Upper lobe of left lung (tissue), 6 donors: ENCODE measurements at regions not wholly inside any gene's neighbourhood (a gene's known extent, or its start where the extent isn't known, plus 50 kb on each side); places are given as distances from the start of the nearest gene placed in this dataset.

ENCODE experiments used
- ATAC-seq, 2 donors: fragments of 200-7000 bp; cut with Tn5 transposase; one replicate each; pipeline ENCODE4 v1.9.1; 2022; ENCODE audit warnings: mild to moderate bottlenecking in 2 of 2, moderate library complexity in 2 of 2; ENCODE audit not compliant: low FRiP score in 2 of 2
- DNase-seq, 2 donors: peaks; one replicate each; pipeline ENCODE4 v3.0.0-alpha.2; 2019 to 2020
- H3K27ac ChIP-seq, 4 donors: fragments of 200-600 bp; sonication (generic); one replicate each; pipeline ENCODE4 v1.5.1; 2016 to 2019
- H3K27me3 ChIP-seq, 4 donors: fragments of 200-600 bp; sonication (generic); one replicate each; pipeline ENCODE4 v1.5.1; 2017 to 2019
- H3K36me3 ChIP-seq, 4 donors: fragments of 200-600 bp; sonication (generic); one replicate each; pipeline ENCODE4 v1.5.1; 2016 to 2019
- H3K4me1 ChIP-seq, 4 donors: fragments of 200-600 bp; sonication (generic); one replicate each; pipeline ENCODE4 v1.5.1; 2018 to 2019
- H3K4me3 ChIP-seq, 4 donors: fragments of 200-600 bp; sonication (generic); one replicate each; pipeline ENCODE4 v1.5.1; 2017 to 2019; ENCODE audit warnings: mild to moderate bottlenecking in 2 of 4, moderate library complexity in 1 of 4
- H3K9me3 ChIP-seq, 4 donors: fragments of 200-600 bp; sonication (generic); one replicate each; pipeline ENCODE4 v1.5.1; 2018 to 2019
- CTCF ChIP-seq, 6 experiments: fragments of 450-650 bp in 4 of 6; fragments of 200-600 bp in 2 of 6; sonication (generic) in 2 of 6; IDR thresholded peaks; one replicate each; pipeline ENCODE4 v1.5.1; 2016 to 2019; ENCODE audit warnings: antibody characterized with exemption in 6 of 6
- EP300 ChIP-seq, 4 donors: sonication (generic); formaldehyde crosslinking; IDR thresholded peaks; one replicate each; pipeline ENCODE4 v1.5.1; 2017; ENCODE audit warnings: antibody characterized with exemption in 4 of 4, control low read depth in 2 of 4
- POLR2A ChIP-seq, 4 donors: fragments of 450-650 bp; IDR thresholded peaks; one replicate each; pipeline ENCODE4 v1.5.1; 2016 to 2017; ENCODE audit warnings: antibody characterized with exemption in 4 of 4, mild to moderate bottlenecking in 2 of 4
- POLR2AphosphoS5 ChIP-seq, 2 donors: sonication (generic); formaldehyde crosslinking; IDR thresholded peaks; one replicate each; pipeline ENCODE4 v1.5.1; 2017; ENCODE audit warnings: antibody characterized with exemption in 2 of 2
- WGBS, 2 donors: methylation state at CpG; one replicate each; pipeline ENCODE4 v1.1.5; 2017 to 2018; 5-methylcytosine and 5-hydroxymethylcytosine counted together
- donor health status: DM: no; HTN: no; CAD: no; lungs with moderate emphysema.
- donor health status: DM: no; HTN: yes; CAD: no; lungs with severe emphysema.

GRCh38 chr7:20532890-20533289 is 82.6 kb upstream of the ABCB5 start:
- Histone ChIP-seq H3K4me3 (no peak overlapping the region), H3K9me3 (peaks cover 0 to 4% (median 0%) of the 10 kb centered on the region in 4 donors), H3K4me1 (no peaks in the 10 kb centered on the region), H3K27ac (no peak overlapping the region), H3K27me3 (no peaks in the 10 kb centered on the region), H3K36me3 (no peaks in the 10 kb centered on the region)
- WGBS, 2 donors = 81 to 83% methylated on average over 5 of the region's 5 CpGs
- no peak for TF ChIP-seq CTCF (IDR thresholded peaks at IDR 0.05)
- TF ChIP-seq EP300 (IDR thresholded peaks at IDR 0.05) = no peak
- TF ChIP-seq POLR2A (IDR thresholded peaks at IDR 0.05) = no peak
- DNase-seq (no peak), ATAC-seq (no peak)

GRCh38 chr7:20534543-20534942 is 80.9 kb upstream of the ABCB5 start:
- H3K27me3 ChIP-seq = no peaks in the 10 kb centered on the region
- H3K4me3 ChIP-seq = no peak overlapping the region
- DNase-seq = no peak
- ATAC-seq = no peak
- H3K4me1 ChIP-seq = no peaks in the 10 kb centered on the region
- H3K9me3 ChIP-seq = peaks cover 0 to under 1% (median 0%) of the 10 kb centered on the region in 4 donors
- no peak overlapping the region for H3K27ac ChIP-seq
- TF ChIP-seq POLR2AphosphoS5 (IDR thresholded peaks at IDR 0.05) (no peak), CTCF (IDR thresholded peaks at IDR 0.05) (no peak), EP300 (IDR thresholded peaks at IDR 0.05) (no peak), POLR2A (IDR thresholded peaks at IDR 0.05) (no peak)
- no peaks in the 10 kb centered on the region for H3K36me3 ChIP-seq

- H3K4me3 ChIP-seq = no peak overlapping the region
- H3K27me3 ChIP-seq = no peaks in the 10 kb centered on the region
- no peaks in the 10 kb centered on the region for H3K4me1 ChIP-seq
- H3K36me3 ChIP-seq = no peaks in the 10 kb centered on the region
- TF ChIP-seq POLR2A (IDR thresholded peaks at IDR 0.05) = no peak
- TF ChIP-seq CTCF (IDR thresholded peaks at IDR 0.05) = no peak
- TF ChIP-seq POLR2AphosphoS5 (IDR thresholded peaks at IDR 0.05) = no peak
- no peak for TF ChIP-seq EP300 (IDR thresholded peaks at IDR 0.05)
- ATAC-seq = no peak
- H3K27ac ChIP-seq = no peak overlapping the region
- H3K9me3 ChIP-seq = no peaks in the 10 kb centered on the region
- DNase-seq = no peak
- 66 to 78% methylated on average over 3 of the region's 3 CpGs for WGBS, 2 donors
These were observed 79.9 kb upstream of the ABCB5 start for GRCh38 chr7:20535541-20535940.

GRCh38 chr7:20539201-20539600 is 76.3 kb upstream of the ABCB5 start:
- no peak overlapping the region for H3K27ac ChIP-seq
- H3K9me3 ChIP-seq = no peaks in the 10 kb centered on the region
- no peaks in the 10 kb centered on the region for H3K36me3 ChIP-seq
- DNase-seq (no peak), ATAC-seq (no peak)
- WGBS, 2 donors = 88 to 91% methylated on average over 4 of the region's 4 CpGs
- H3K27me3 ChIP-seq = no peaks in the 10 kb centered on the region
- TF ChIP-seq POLR2AphosphoS5 (IDR thresholded peaks at IDR 0.05) (no peak), POLR2A (IDR thresholded peaks at IDR 0.05) (no peak), CTCF (IDR thresholded peaks at IDR 0.05) (no peak), EP300 (IDR thresholded peaks at IDR 0.05) (no peak)
- H3K4me3 ChIP-seq = no peak overlapping the region
- no peaks in the 10 kb centered on the region for H3K4me1 ChIP-seq

- ATAC-seq = no peak
- H3K4me3 ChIP-seq = no peak overlapping the region
- no peaks in the 10 kb centered on the region for H3K9me3 ChIP-seq
- no peaks in the 10 kb centered on the region for H3K27me3 ChIP-seq
- H3K4me1 ChIP-seq = no peaks in the 10 kb centered on the region
- TF ChIP-seq POLR2A (IDR thresholded peaks at IDR 0.05) (no peak), CTCF (IDR thresholded peaks at IDR 0.05) (no peak), EP300 (IDR thresholded peaks at IDR 0.05) (no peak), POLR2AphosphoS5 (IDR thresholded peaks at IDR 0.05) (no peak)
- DNase-seq = no peak
- H3K36me3 ChIP-seq = no peaks in the 10 kb centered on the region
- 71 to 80% methylated on average over 6 of the region's 6 CpGs for WGBS, 2 donors
- no peak overlapping the region for H3K27ac ChIP-seq
These were observed 73.7 kb upstream of the ABCB5 start for GRCh38 chr7:20541608-20542349.
